ENCODE measurements at regions not wholly inside any gene's neighbourhood (a gene's known extent, or its start where the extent isn't known, plus 50 kb on each side); places are given as distances from the start of the nearest gene placed in this dataset.

- no peak for TF ChIP-seq REST (IDR thresholded peaks at IDR 0.05; ENCODE audit: unreplicated experiment)
- no peak for TF ChIP-seq CREB1 (CRISPR knock-in tag; IDR thresholded peaks at IDR 0.05; ENCODE audit: low read depth)
- no peak for TF ChIP-seq JUNB (IDR thresholded peaks at IDR 0.05; ENCODE audit: unreplicated experiment)
- no peak for TF ChIP-seq NANOG (IDR thresholded peaks at IDR 0.05; ENCODE audit: borderline replicate concordance)
- no peak for TF ChIP-seq ZNF331 (CRISPR knock-in tag; IDR thresholded peaks at IDR 0.05; ENCODE audit: low read depth)
- no peak for TF ChIP-seq CTCF (conservative IDR thresholded peaks at IDR 0.05; ENCODE audit: low read depth in 2 of 2)
- no peak for TF ChIP-seq ZNF114 (CRISPR knock-in tag; IDR thresholded peaks at IDR 0.05)
- no peak for TF ChIP-seq EZH2 (IDR thresholded peaks at IDR 0.05; ENCODE audit: low read depth, unreplicated experiment)
Observed at GRCh38 chr14:106490442-106490841, 964.1 kb downstream of the TMEM121 start (continued).

- no peaks in the 10 kb centered on the region for H3K4me1 ChIP-seq (ENCODE audit: insufficient read depth)
- H3K4me3 ChIP-seq = no peak overlapping the region
- Mint-ChIP-seq H3K9me3 (peaks cover 95% of the 10 kb centered on the region), H3K27ac (no peak overlapping the region), H3K4me3 (no peak overlapping the region), H3K27me3 (ENCODE audit: insufficient read depth, low read depth, poor library complexity) (peaks cover 2% of the 10 kb centered on the region), H3K36me3 (ENCODE audit: low read depth) (peaks cover 30% of the 10 kb centered on the region; the same call in 2 of the 3 replicates), H3K4me1 (no peaks in the 10 kb centered on the region)
- H3K27ac ChIP-seq (ENCODE audit: low read depth) = no peak overlapping the region
- ATAC-seq (no peak), DNase-seq (ENCODE audit: low spot score) (peak; percentile 20)
- H3K4me2 ChIP-seq = no peak overlapping the region
- H3K79me2 ChIP-seq (replicated peaks; ENCODE audit: insufficient read depth) = no peaks in the 10 kb centered on the region
- peaks cover 17% of the 10 kb centered on the region for H3K36me3 ChIP-seq (ENCODE audit: insufficient read depth)
- no peaks in the 10 kb centered on the region for H3K27me3 ChIP-seq (ENCODE audit: insufficient read depth)
- H2AFZ ChIP-seq = no peak overlapping the region
- no peaks in the 10 kb centered on the region for H4K20me1 ChIP-seq (replicated peaks; ENCODE audit: insufficient read depth)
- H3F3A ChIP-seq (replicated peaks; ENCODE audit: low read depth) = no peaks in the 10 kb centered on the region
- no peaks in the 10 kb centered on the region for H3K9me2 ChIP-seq (ENCODE audit: insufficient read depth)
- TF ChIP-seq ZNF331 (CRISPR knock-in tag; IDR thresholded peaks at IDR 0.05; ENCODE audit: low read depth) = no peak
- TF ChIP-seq CTCF (conservative IDR thresholded peaks at IDR 0.05; ENCODE audit: low read depth in 2 of 2) = peak; percentile 26; a peak in 2 of 4 replicates
- TF ChIP-seq POLR2AphosphoS5 (IDR thresholded peaks at IDR 0.05; ENCODE audit: low read depth) = no peak
- TF ChIP-seq JUNB (IDR thresholded peaks at IDR 0.05; ENCODE audit: unreplicated experiment) = no peak
Observed at GRCh38 chr14:106491851-106492250, 965.5 kb downstream of the TMEM121 start.
